ENCODE measurements at regions not wholly inside any gene's neighbourhood (a gene's known extent, or its start where the extent isn't known, plus 50 kb on each side); places are given as distances from the start of the nearest gene placed in this dataset.

- TF ChIP-seq, protein P1, sequence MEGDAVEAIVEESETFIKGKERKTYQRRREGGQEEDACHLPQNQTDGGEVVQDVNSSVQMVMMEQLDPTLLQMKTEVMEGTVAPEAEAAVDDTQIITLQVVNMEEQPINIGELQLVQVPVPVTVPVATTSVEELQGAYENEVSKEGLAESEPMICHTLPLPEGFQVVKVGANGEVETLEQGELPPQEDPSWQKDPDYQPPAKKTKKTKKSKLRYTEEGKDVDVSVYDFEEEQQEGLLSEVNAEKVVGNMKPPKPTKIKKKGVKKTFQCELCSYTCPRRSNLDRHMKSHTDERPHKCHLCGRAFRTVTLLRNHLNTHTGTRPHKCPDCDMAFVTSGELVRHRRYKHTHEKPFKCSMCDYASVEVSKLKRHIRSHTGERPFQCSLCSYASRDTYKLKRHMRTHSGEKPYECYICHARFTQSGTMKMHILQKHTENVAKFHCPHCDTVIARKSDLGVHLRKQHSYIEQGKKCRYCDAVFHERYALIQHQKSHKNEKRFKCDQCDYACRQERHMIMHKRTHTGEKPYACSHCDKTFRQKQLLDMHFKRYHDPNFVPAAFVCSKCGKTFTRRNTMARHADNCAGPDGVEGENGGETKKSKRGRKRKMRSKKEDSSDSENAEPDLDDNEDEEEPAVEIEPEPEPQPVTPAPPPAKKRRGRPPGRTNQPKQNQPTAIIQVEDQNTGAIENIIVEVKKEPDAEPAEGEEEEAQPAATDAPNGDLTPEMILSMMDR (conservative IDR thresholded peaks at IDR 0.05 in 1 of 2, IDR thresholded peaks at IDR 0.05 in 1 of 2; ENCODE audit: extremely low read depth in 1 of 2, insufficient read depth in 1 of 2, low read depth in 1 of 2, low read length in 2 of 2), result no peak
- no peak for TF ChIP-seq EZH2 (IDR thresholded peaks at IDR 0.05; ENCODE audit: borderline replicate concordance, low read length)
Observed at GRCh38 chr3:194061421-194062030, 74.4 kb upstream of the HES1 start.
